Hepatocyte (in vitro differentiated cells): ENCODE measurements at regions not wholly inside any gene's neighbourhood (a gene's known extent, or its start where the extent isn't known, plus 50 kb on each side); places are given as distances from the start of the nearest gene placed in this dataset.
A peak's percentile ranks its signal among the peaks of the same experiment; 100 is the strongest.

ENCODE experiments used
- DNase-seq: peaks from one replicate; pipeline ENCODE4 v3.0.0-alpha.2; 2016; ENCODE audit warnings: low spot score
- H2AFZ ChIP-seq: fragments of 200-600 bp; sonication (generic); 2 replicates; pipeline ENCODE4 v1.6.0; 2016; ENCODE audit warnings: antibody characterized with exemption, mild to moderate bottlenecking
- H3K27ac ChIP-seq: fragments of 200-600 bp; sonication (generic); 2 replicates; pipeline ENCODE4 v1.5.1; 2016; ENCODE audit warnings: mild to moderate bottlenecking
- H3K27me3 ChIP-seq: fragments of 200-600 bp; sonication (generic); 2 replicates; pipeline ENCODE4 v1.6.1; 2016
- H3K36me3 ChIP-seq: fragments of 200-600 bp; sonication (generic); replicated peaks from 2 replicates; pipeline ENCODE4 v1.5.1; 2016; ENCODE audit warnings: low read depth; ENCODE audit not compliant: insufficient read depth
- H3K4me1 ChIP-seq: fragments of 200-600 bp; sonication (generic); 2 replicates; pipeline ENCODE4 v1.5.1; 2016; ENCODE audit warnings: mild to moderate bottlenecking, moderate library complexity; ENCODE audit not compliant: insufficient read depth
- H3K4me2 ChIP-seq: fragments of 200-600 bp; sonication (generic); 2 replicates; pipeline ENCODE4 v1.6.0; 2016
- H3K4me3 ChIP-seq: fragments of 200-600 bp; sonication (generic); 2 replicates; pipeline ENCODE4 v1.5.1; 2016; ENCODE audit warnings: mild to moderate bottlenecking
- H3K79me2 ChIP-seq: fragments of 200-600 bp; sonication (generic); 2 replicates; pipeline ENCODE4 v1.6.0; 2017; ENCODE audit warnings: mild to moderate bottlenecking
- H3K9me2 ChIP-seq: fragments of 200-600 bp; sonication (generic); replicated peaks from 2 replicates; pipeline ENCODE4 v1.6.0; 2017; ENCODE audit warnings: mild to moderate bottlenecking; ENCODE audit not compliant: insufficient read depth
- H3K9me3 ChIP-seq: fragments of 200-600 bp; sonication (generic); 2 replicates; pipeline ENCODE4 v1.5.1; 2016; ENCODE audit warnings: low read depth, mild to moderate bottlenecking
- H4K20me1 ChIP-seq: fragments of 200-600 bp; sonication (generic); 2 replicates; pipeline ENCODE4 v1.6.0; 2016; ENCODE audit warnings: mild to moderate bottlenecking; ENCODE audit not compliant: insufficient read depth, poor library complexity, severe bottlenecking
- EZH2 ChIP-seq: fragments of 200-600 bp; sonication (generic); IDR thresholded peaks from 2 replicates; pipeline ENCODE4 v1.6.1; 2016; ENCODE audit warnings: antibody characterized with exemption, mild to moderate bottlenecking, borderline replicate concordance
- EZH2phosphoT487 ChIP-seq: fragments of 200-600 bp; sonication (generic); IDR thresholded peaks from one replicate; pipeline ENCODE4 v1.6.1; 2018; ENCODE audit warnings: antibody characterized with exemption, mild to moderate bottlenecking, low read depth, moderate library complexity; ENCODE audit not compliant: unreplicated experiment, severe bottlenecking
- WGBS: methylation state at CpG from one replicate; pipeline ENCODE4 v1.1.6; 2016; ENCODE audit warnings: low lambda C conversion rate; ENCODE audit errors: missing lambda C conversion rate; 5-methylcytosine and 5-hydroxymethylcytosine counted together
- TF ChIP-seq, protein P1 (sequence below): fragments of 200-600 bp; sonication (generic); IDR thresholded peaks from 2 replicates; pipeline ENCODE4 v1.5.1; 2016; ENCODE audit warnings: antibody characterized with exemption, mild to moderate bottlenecking; ENCODE audit not compliant: poor library complexity

- H4K20me1 ChIP-seq = no peaks in the 10 kb centered on the region
- H3K27me3 ChIP-seq = no peaks in the 10 kb centered on the region
- H2AFZ ChIP-seq = no peak overlapping the region
- H3K9me3 ChIP-seq = no peaks in the 10 kb centered on the region
- no peaks in the 10 kb centered on the region for H3K79me2 ChIP-seq
- H3K4me3 ChIP-seq = no peak overlapping the region
- DNase-seq = peak; percentile 19
- no peaks in the 10 kb centered on the region for H3K9me2 ChIP-seq
- no peaks in the 10 kb centered on the region for H3K36me3 ChIP-seq
- peaks cover 6% of the 10 kb centered on the region for H3K4me1 ChIP-seq
- H3K27ac ChIP-seq = no peak overlapping the region
- TF ChIP-seq EZH2 (no peak), EZH2phosphoT487 (no peak)
- TF ChIP-seq, protein P1, sequence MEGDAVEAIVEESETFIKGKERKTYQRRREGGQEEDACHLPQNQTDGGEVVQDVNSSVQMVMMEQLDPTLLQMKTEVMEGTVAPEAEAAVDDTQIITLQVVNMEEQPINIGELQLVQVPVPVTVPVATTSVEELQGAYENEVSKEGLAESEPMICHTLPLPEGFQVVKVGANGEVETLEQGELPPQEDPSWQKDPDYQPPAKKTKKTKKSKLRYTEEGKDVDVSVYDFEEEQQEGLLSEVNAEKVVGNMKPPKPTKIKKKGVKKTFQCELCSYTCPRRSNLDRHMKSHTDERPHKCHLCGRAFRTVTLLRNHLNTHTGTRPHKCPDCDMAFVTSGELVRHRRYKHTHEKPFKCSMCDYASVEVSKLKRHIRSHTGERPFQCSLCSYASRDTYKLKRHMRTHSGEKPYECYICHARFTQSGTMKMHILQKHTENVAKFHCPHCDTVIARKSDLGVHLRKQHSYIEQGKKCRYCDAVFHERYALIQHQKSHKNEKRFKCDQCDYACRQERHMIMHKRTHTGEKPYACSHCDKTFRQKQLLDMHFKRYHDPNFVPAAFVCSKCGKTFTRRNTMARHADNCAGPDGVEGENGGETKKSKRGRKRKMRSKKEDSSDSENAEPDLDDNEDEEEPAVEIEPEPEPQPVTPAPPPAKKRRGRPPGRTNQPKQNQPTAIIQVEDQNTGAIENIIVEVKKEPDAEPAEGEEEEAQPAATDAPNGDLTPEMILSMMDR = no peak
- no peak overlapping the region for H3K4me2 ChIP-seq
Observed at GRCh38 chr5:82785882-82786509, 291.2 kb downstream of the TMEM167A start.

DNA sequence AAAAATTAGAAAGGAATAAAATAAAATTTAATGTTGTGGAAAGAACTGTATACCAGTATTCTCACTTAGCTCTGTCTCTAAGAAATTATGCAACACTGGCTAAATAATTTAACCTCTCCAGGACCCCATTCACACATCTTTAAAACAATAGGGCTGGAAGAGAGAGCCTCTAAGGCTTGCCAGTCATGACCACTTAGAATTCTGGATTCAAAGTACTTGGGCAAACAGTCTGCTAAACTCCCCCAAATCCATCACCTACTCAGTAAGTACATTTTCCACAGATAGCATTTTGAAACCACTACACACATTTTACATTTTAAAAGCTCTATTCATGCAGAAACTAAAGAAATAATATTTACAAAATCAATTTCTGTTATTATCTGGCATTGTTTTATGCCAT is 291.7 kb downstream of the TMEM167A start:
- TF ChIP-seq EZH2 = no peak
- TF ChIP-seq EZH2phosphoT487 = no peak
- TF ChIP-seq, protein P1 = no peak
- H4K20me1 ChIP-seq = no peaks in the 10 kb centered on the region
- no peak overlapping the region for H2AFZ ChIP-seq
- no peaks in the 10 kb centered on the region for H3K79me2 ChIP-seq
- H3K4me3 ChIP-seq = no peak overlapping the region
- no peaks in the 10 kb centered on the region for H3K9me3 ChIP-seq
- no peak overlapping the region for H3K27ac ChIP-seq
- no peaks in the 10 kb centered on the region for H3K36me3 ChIP-seq
- no peak for DNase-seq
- H3K4me1 ChIP-seq = peaks cover 6% of the 10 kb centered on the region
- H3K27me3 ChIP-seq = no peaks in the 10 kb centered on the region
- H3K4me2 ChIP-seq = no peak overlapping the region
- H3K9me2 ChIP-seq = no peaks in the 10 kb centered on the region

- no peak overlapping the region for H3K4me3 ChIP-seq
- H3K36me3 ChIP-seq = no peaks in the 10 kb centered on the region
- H3K27me3 ChIP-seq = no peaks in the 10 kb centered on the region
- no peaks in the 10 kb centered on the region for H3K9me2 ChIP-seq
- 94% methylated on average over 1 of the region's 1 CpG for WGBS
- TF ChIP-seq EZH2phosphoT487 (no peak), EZH2 (no peak)
- TF ChIP-seq, protein P1 = no peak
- H3K27ac ChIP-seq = no peak overlapping the region
- H3K9me3 ChIP-seq = no peaks in the 10 kb centered on the region
- H2AFZ ChIP-seq = no peak overlapping the region
- H3K4me1 ChIP-seq = peaks cover 6% of the 10 kb centered on the region
- no peaks in the 10 kb centered on the region for H4K20me1 ChIP-seq
- H3K79me2 ChIP-seq = no peaks in the 10 kb centered on the region
- H3K4me2 ChIP-seq = no peak overlapping the region
- no peak for DNase-seq
Observed at GRCh38 chr5:82784521-82784920, 292.7 kb downstream of the TMEM167A start.

DNA sequence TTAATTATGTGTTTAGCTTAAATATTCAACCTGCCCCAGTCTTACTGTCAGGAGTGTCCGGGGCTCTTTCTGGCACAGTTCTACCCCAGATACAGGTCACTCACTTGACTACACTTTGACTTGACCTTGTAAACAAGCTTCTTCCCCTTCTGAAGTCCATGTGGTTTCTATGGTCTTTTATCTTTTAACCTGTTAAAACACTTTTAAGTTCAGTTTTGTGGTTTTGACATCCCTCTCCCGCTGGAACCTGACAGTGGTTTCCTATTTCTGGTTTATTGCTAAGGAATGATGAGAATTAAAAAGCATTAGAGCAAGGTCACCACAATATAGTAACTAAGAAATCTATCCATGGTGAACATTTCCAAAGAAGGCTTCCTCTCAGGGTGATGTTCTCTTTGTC is 300.1 kb downstream of the TMEM167A start:
- 47% methylated on average over 2 of the region's 2 CpGs for WGBS
- Histone ChIP-seq H3K9me2 (no peaks in the 10 kb centered on the region), H3K27me3 (no peaks in the 10 kb centered on the region), H3K4me1 (no peaks in the 10 kb centered on the region), H2AFZ (no peak overlapping the region), H3K4me3 (no peak overlapping the region), H3K4me2 (no peak overlapping the region), H3K27ac (no peak overlapping the region), H3K9me3 (no peaks in the 10 kb centered on the region), H4K20me1 (no peaks in the 10 kb centered on the region), H3K36me3 (no peaks in the 10 kb centered on the region), H3K79me2 (no peaks in the 10 kb centered on the region)
- no peak for DNase-seq
- TF ChIP-seq, protein P1 = no peak
- TF ChIP-seq EZH2phosphoT487 = no peak
